HFFc6 (cell line): ENCODE measurements at regions not wholly inside any gene's neighbourhood (a gene's known extent, or its start where the extent isn't known, plus 50 kb on each side); places are given as distances from the start of the nearest gene placed in this dataset.

Experiments used
- DNase-seq: peaks from one replicate; pipeline ENCODE4 v3.0.0-alpha.2; 2018
- H3K27ac Mint-ChIP-seq: 2 replicates; pipeline ENCODE4 v1.8.0; 2020; ENCODE audit warnings: mild to moderate bottlenecking, mixed read lengths
- H3K27me3 Mint-ChIP-seq: 2 replicates; pipeline ENCODE4 v1.8.0; 2021; ENCODE audit warnings: mild to moderate bottlenecking, moderate library complexity, mixed read lengths; ENCODE audit not compliant: insufficient read depth
- H3K36me3 Mint-ChIP-seq: 2 replicates; pipeline ENCODE4 v1.8.0; 2021; ENCODE audit warnings: low read depth, mixed read lengths
- H3K4me1 Mint-ChIP-seq: 2 replicates; pipeline ENCODE4 v1.8.0; 2020; ENCODE audit warnings: low read depth, mixed read lengths
- H3K4me3 Mint-ChIP-seq: 2 replicates; pipeline ENCODE4 v1.8.0; 2020; ENCODE audit warnings: mild to moderate bottlenecking, moderate library complexity, mixed read lengths
- H3K9me3 Mint-ChIP-seq: 2 replicates; pipeline ENCODE4 v1.8.0; 2020; ENCODE audit warnings: mild to moderate bottlenecking, mixed read lengths
- CTCF ChIP-seq: fragments of 200-600 bp; sonication (generic); IDR thresholded peaks from 2 replicates; pipeline ENCODE4 v1.5.0; 2021; ENCODE audit warnings: antibody characterized with exemption, mild to moderate bottlenecking

- Mint-ChIP-seq H3K9me3 (no peaks in the 10 kb centered on the region), H3K4me3 (no peak overlapping the region), H3K27ac (no peak overlapping the region), H3K4me1 (no peaks in the 10 kb centered on the region), H3K27me3 (peaks cover 2% of the 10 kb centered on the region), H3K36me3 (no peaks in the 10 kb centered on the region)
- DNase-seq: peak; percentile 29
- no peak for TF ChIP-seq CTCF
Observed at GRCh38 chr7:127530148-127530547, 55.2 kb downstream of the GCC1 start.

- Mint-ChIP-seq H3K27me3 (peaks cover 2% of the 10 kb centered on the region), H3K27ac (no peak overlapping the region), H3K4me3 (no peak overlapping the region), H3K9me3 (no peaks in the 10 kb centered on the region), H3K36me3 (no peaks in the 10 kb centered on the region), H3K4me1 (no peaks in the 10 kb centered on the region)
- no peak for TF ChIP-seq CTCF
- DNase-seq: no peak
Observed at GRCh38 chr7:127527561-127527960, 57.8 kb downstream of the GCC1 start.

- H3K27ac Mint-ChIP-seq: no peak overlapping the region
- H3K27me3 Mint-ChIP-seq: no peaks in the 10 kb centered on the region; the same call in 1 of the 2 replicates
- H3K9me3 Mint-ChIP-seq: no peaks in the 10 kb centered on the region
- no peak overlapping the region for H3K4me3 Mint-ChIP-seq
- H3K4me1 Mint-ChIP-seq: no peaks in the 10 kb centered on the region
- no peak for TF ChIP-seq CTCF
- DNase-seq: no peak
- H3K36me3 Mint-ChIP-seq: no peaks in the 10 kb centered on the region
Observed at GRCh38 chr7:127525866-127526480, 59.4 kb downstream of the GCC1 start.

- H3K27me3 Mint-ChIP-seq: peaks cover 7% of the 10 kb centered on the region; the same call in 1 of the 2 replicates
- no peak overlapping the region for H3K4me3 Mint-ChIP-seq
- TF ChIP-seq CTCF: no peak
- no peaks in the 10 kb centered on the region for H3K4me1 Mint-ChIP-seq
- no peak overlapping the region for H3K27ac Mint-ChIP-seq
- no peaks in the 10 kb centered on the region for H3K36me3 Mint-ChIP-seq
- no peak for DNase-seq
- no peaks in the 10 kb centered on the region for H3K9me3 Mint-ChIP-seq
Observed at GRCh38 chr7:127516320-127516719, 69.1 kb downstream of the GCC1 start.

- H3K4me3 Mint-ChIP-seq: no peak overlapping the region
- peaks cover 10% of the 10 kb centered on the region; the same call in 1 of the 2 replicates for H3K27me3 Mint-ChIP-seq
- H3K27ac Mint-ChIP-seq: no peak overlapping the region
- peak; percentile 47 for DNase-seq
- TF ChIP-seq CTCF: peak; percentile 66
- H3K4me1 Mint-ChIP-seq: no peaks in the 10 kb centered on the region
- no peaks in the 10 kb centered on the region for H3K36me3 Mint-ChIP-seq
- H3K9me3 Mint-ChIP-seq: no peaks in the 10 kb centered on the region
Observed at GRCh38 chr7:127514499-127514898, 70.9 kb downstream of the GCC1 start.
